Liver (tissue), 7 donors: ENCODE measurements at regions not wholly inside any gene's neighbourhood (a gene's known extent, or its start where the extent isn't known, plus 50 kb on each side); places are given as distances from the start of the nearest gene placed in this dataset.

Source experiments
- DNase-seq: peaks from one replicate; pipeline ENCODE4 v3.0.0-alpha.2; 2017; ENCODE audit warnings: low spot score
- H3K27ac ChIP-seq, 2 donors: one replicate each; pipeline ENCODE4 v1.7.0; 2013; ENCODE audit warnings: inconsistent platforms in 2 of 2, low read length in 2 of 2, control low read depth in 1 of 2, low read depth in 1 of 2, mild to moderate bottlenecking in 1 of 2
- H3K27me3 ChIP-seq, 4 donors: one replicate each; pipeline versions ENCODE4 v1.6.1 to v1.7.0; 2013; ENCODE audit warnings: low read length in 3 of 4, inconsistent platforms in 1 of 4, mild to moderate bottlenecking in 1 of 4, moderate library complexity in 1 of 4; ENCODE audit not compliant: control insufficient read depth in 4 of 4, insufficient read depth in 4 of 4
- H3K36me3 ChIP-seq, 4 donors: one replicate each; pipeline versions ENCODE4 v1.6.1 to v1.7.0; 2013; ENCODE audit warnings: low read length in 3 of 4, mild to moderate bottlenecking in 3 of 4, low read depth in 1 of 4, moderate library complexity in 1 of 4; ENCODE audit not compliant: control insufficient read depth in 4 of 4, insufficient read depth in 3 of 4
- H3K4me1 ChIP-seq, 4 donors: one replicate each; pipeline versions ENCODE4 v1.6.1 to v1.7.0; 2013; ENCODE audit warnings: low read length in 3 of 4, mild to moderate bottlenecking in 3 of 4, moderate library complexity in 1 of 4; ENCODE audit not compliant: control insufficient read depth in 4 of 4, insufficient read depth in 4 of 4
- H3K4me3 ChIP-seq, 3 donors: one replicate each; pipeline versions ENCODE4 v1.6.1 to v1.7.0; 2013; ENCODE audit warnings: low read length in 3 of 3, control low read depth in 1 of 3, low read depth in 1 of 3, mild to moderate bottlenecking in 1 of 3
- H3K9ac ChIP-seq, 2 donors: one replicate each; pipeline ENCODE4 v1.7.0; 2013; ENCODE audit warnings: low read length in 2 of 2, mild to moderate bottlenecking in 2 of 2, moderate library complexity in 2 of 2, control low read depth in 1 of 2, low read depth in 1 of 2
- H3K9me3 ChIP-seq, 4 donors: one replicate each; pipeline versions ENCODE4 v1.6.1 to v1.7.0; 2013; ENCODE audit warnings: low read length in 3 of 4; ENCODE audit not compliant: control insufficient read depth in 4 of 4
- ATF3 ChIP-seq: IDR thresholded peaks from 2 replicates; pipeline ENCODE4 v1.6.1; 2016; ENCODE audit warnings: antibody characterized with exemption
- EGR1 ChIP-seq, 2 donors: IDR thresholded peaks; 2 replicates each; pipeline ENCODE4 v1.6.1; 2016 to 2018; ENCODE audit warnings: antibody characterized with exemption in 2 of 2, low read depth in 2 of 2
- FOXA2 ChIP-seq: IDR thresholded peaks from 2 replicates; pipeline ENCODE4 v1.6.1; 2016; ENCODE audit warnings: antibody characterized with exemption
- GABPA ChIP-seq, 2 donors: IDR thresholded peaks in 1 of 2; conservative IDR thresholded peaks in 1 of 2; 2 replicates each; pipeline ENCODE4 v1.6.1; 2016; ENCODE audit warnings: antibody characterized with exemption in 2 of 2, mild to moderate bottlenecking in 1 of 2, moderate library complexity in 1 of 2
- HNF4A ChIP-seq, 2 donors: conservative IDR thresholded peaks; 2 replicates each; pipeline ENCODE4 v1.6.1; 2016; ENCODE audit warnings: antibody characterized with exemption in 2 of 2, mild to moderate bottlenecking in 2 of 2
- MAX ChIP-seq: IDR thresholded peaks from 2 replicates; pipeline ENCODE4 v1.6.1; 2016; ENCODE audit warnings: antibody characterized with exemption
- NR2F2 ChIP-seq: IDR thresholded peaks from 2 replicates; pipeline ENCODE4 v1.6.1; 2016; ENCODE audit warnings: antibody characterized with exemption
- RAD21 ChIP-seq, 2 donors: IDR thresholded peaks; 2 replicates each; pipeline ENCODE4 v1.6.1; 2016; ENCODE audit warnings: antibody characterized with exemption in 2 of 2, mild to moderate bottlenecking in 2 of 2
- REST ChIP-seq: IDR thresholded peaks from 2 replicates; pipeline ENCODE4 v1.6.1; 2016; ENCODE audit warnings: antibody characterized with exemption, mild to moderate bottlenecking
- RXRA ChIP-seq, 2 donors: IDR thresholded peaks; 2 replicates each; pipeline ENCODE4 v1.6.1; 2017 to 2018; ENCODE audit warnings: antibody characterized with exemption in 2 of 2, mild to moderate bottlenecking in 1 of 2
- TAF1 ChIP-seq: conservative IDR thresholded peaks from 2 replicates; pipeline ENCODE4 v1.6.1; 2016; ENCODE audit warnings: antibody characterized with exemption, mild to moderate bottlenecking
- YY1 ChIP-seq: IDR thresholded peaks from 2 replicates; pipeline ENCODE4 v1.6.1; 2016; ENCODE audit warnings: antibody characterized with exemption, mild to moderate bottlenecking
- ZBTB33 ChIP-seq: IDR thresholded peaks from 2 replicates; pipeline ENCODE4 v1.6.1; 2016; ENCODE audit warnings: antibody characterized with exemption
- WGBS: extraction: QIAGEN DNeasy Blood & Tissue Kit; methylation state at CpG from one replicate; pipeline ENCODE4 v1.1.7; 2013; 5-methylcytosine and 5-hydroxymethylcytosine counted together
- donor health status: healthy.
- donor health status: healthy.
- donor health status: healthy.
- donor health status: healthy.

- Histone ChIP-seq H3K9me3 (no peaks in the 10 kb centered on the region), H3K4me3 (no peak overlapping the region), H3K36me3 (no peaks in the 10 kb centered on the region), H3K9ac (no peak overlapping the region), H3K27ac (no peak overlapping the region), H3K4me1 (no peaks in the 10 kb centered on the region), H3K27me3 (peaks cover 0 to 4% (median 0%) of the 10 kb centered on the region in 4 donors)
- no peak for DNase-seq
- WGBS = 61% methylated on average over 7 of the region's 7 CpGs
- TF ChIP-seq RXRA (IDR thresholded peaks at IDR 0.05) (no peak), GABPA (IDR thresholded peaks at IDR 0.05 in 1 of 2, conservative IDR thresholded peaks at IDR 0.05 in 1 of 2) (no peak), ATF3 (no peak), YY1 (no peak), EGR1 (IDR thresholded peaks at IDR 0.05; ENCODE audit: low read depth in 2 of 2) (no peak), TAF1 (no peak), FOXA2 (no peak), NR2F2 (no peak), HNF4A (conservative IDR thresholded peaks at IDR 0.05) (no peak), RAD21 (IDR thresholded peaks at IDR 0.05) (no peak), ZBTB33 (no peak), MAX (no peak), REST (no peak)
These were observed 205.0 kb upstream of the RAG2 start for GRCh38 chr11:36803084-36803483.

GRCh38 chr11:36792996-36793914 lies 195.2 kb upstream of the RAG2 start:
- Histone ChIP-seq H3K9ac (no peak overlapping the region), H3K9me3 (no peaks in the 10 kb centered on the region), H3K4me3 (no peak overlapping the region), H3K4me1 (no peaks in the 10 kb centered on the region), H3K36me3 (no peaks in the 10 kb centered on the region), H3K27me3 (no peaks in the 10 kb centered on the region), H3K27ac (no peak overlapping the region)
- TF ChIP-seq YY1 (no peak), NR2F2 (no peak), FOXA2 (no peak), MAX (no peak), HNF4A (conservative IDR thresholded peaks at IDR 0.05) (no peak), RXRA (IDR thresholded peaks at IDR 0.05) (no peak)
- DNase-seq = no peak
- 23% methylated on average over 11 of the region's 11 CpGs for WGBS
